Stimulated activated CD4-positive, alpha-beta T cell treated with anti-CD3 and anti-CD28 coated beads, Interleukin-1b, Interleukin-23, amount 100 ng/mL, for 1 hour (primary cell): ENCODE measurements at regions not wholly inside any gene's neighbourhood (a gene's known extent, or its start where the extent isn't known, plus 50 kb on each side); places are given as distances from the start of the nearest gene placed in this dataset.

Experiments used
- DNase-seq, 2 donors: peaks; one replicate each; pipeline ENCODE4 v3.0.0-alpha.2; 2020; ENCODE audit warnings: low read depth in 2 of 2

GRCh38 chr21:43274022-43274945, 105.5 kb downstream of the CRYAA start:
- no peak for DNase-seq

GRCh38 chr21:43273708-43274021, 104.9 kb downstream of the CRYAA start:
- no peak for DNase-seq

- no peak for DNase-seq
Measured at GRCh38 chr21:43273016-43273707, 104.4 kb downstream of the CRYAA start.

GRCh38 chr21:43272591-43272990, 103.8 kb downstream of the CRYAA start:
- DNase-seq = no peak

- DNase-seq = no peak
Measured at GRCh38 chr21:43271452-43272020, 102.7 kb downstream of the CRYAA start.

GRCh38 chr21:43270800-43271301, 102.0 kb downstream of the CRYAA start:
- no peak for DNase-seq

GRCh38 chr21:43269957-43270705, 101.3 kb downstream of the CRYAA start:
- DNase-seq = no peak

GRCh38 chr21:43269440-43269839, 100.6 kb downstream of the CRYAA start:
- DNase-seq = no peak

- DNase-seq = no peak
Measured at GRCh38 chr21:43268804-43269186, 100.0 kb downstream of the CRYAA start.

- DNase-seq = no peak
Measured at GRCh38 chr21:43268086-43268803, 99.4 kb downstream of the CRYAA start.

- DNase-seq = no peak
Measured at GRCh38 chr21:43267391-43268085, 98.7 kb downstream of the CRYAA start.

- DNase-seq = no peak
Measured at GRCh38 chr21:43266534-43266933, 97.7 kb downstream of the CRYAA start.

- no peak for DNase-seq
Measured at GRCh38 chr21:43262427-43262826, 93.6 kb downstream of the CRYAA start.
